Endothelial cell of umbilical vein (primary cell): ENCODE measurements at regions not wholly inside any gene's neighbourhood (a gene's known extent, or its start where the extent isn't known, plus 50 kb on each side); places are given as distances from the start of the nearest gene placed in this dataset.

ENCODE experiments used
- BruUV-seq: library from RNA; stranded (reverse); fragments of 400-500 nt; replicated peaks from 2 replicates; lab custom pipeline; 2021; lab: Mats Ljungman, UMichigan
- CTCF ChIA-PET: fragments of 300-600, 350-600 bp; sonication (Branson Sonifier 250); formaldehyde crosslinking; loops from one replicate; lab custom pipeline; 2021; ENCODE audit warnings: antibody characterized with exemption, inconsistent platforms; lab: Charles Lee
- POLR2A ChIA-PET: fragments of 300-600, 350-600 bp; sonication (Branson Sonifier 250); formaldehyde crosslinking; loops from one replicate; lab custom pipeline; 2021; ENCODE audit warnings: antibody characterized with exemption, inconsistent platforms; lab: Charles Lee
- DNase-seq: peaks from one replicate; pipeline ENCODE4 v3.0.0-alpha.2; 2011; ENCODE audit warnings: low read depth, low spot score
- FAIRE-seq: peaks from 2 replicates; lab custom pipeline; 2011; peaks lifted over from hg19 to GRCh38; lab: Jason Lieb, UNC
- H2AFZ ChIP-seq: 2 replicates; pipeline ENCODE4 v1.6.0; 2012; ENCODE audit warnings: low read depth, low read length, control low read depth, inconsistent platforms
- H3K27ac ChIP-seq: 2 replicates; pipeline ENCODE4 v1.5.1; 2011; ENCODE audit warnings: low read depth, mild to moderate bottlenecking, control low read depth, low read length, moderate library complexity; ENCODE audit not compliant: insufficient read depth
- H3K27me3 ChIP-seq, 2 experiments: 2 replicates each; pipeline versions ENCODE4 v1.6.0 to v1.6.1; 2011; ENCODE audit warnings: low read length in 2 of 2, mixed read lengths in 1 of 2; ENCODE audit not compliant: control insufficient read depth in 2 of 2, insufficient read depth in 2 of 2
- H3K36me3 ChIP-seq, 2 experiments: 2 replicates in 1 of 2; 3 replicates in 1 of 2; pipeline ENCODE4 v1.5.1; 2011; ENCODE audit warnings: low read length in 2 of 2, mild to moderate bottlenecking in 1 of 2, moderate library complexity in 1 of 2; ENCODE audit not compliant: control insufficient read depth in 2 of 2, insufficient read depth in 2 of 2; ENCODE audit errors: extremely low read depth in 1 of 2
- H3K4me1 ChIP-seq: 3 replicates; pipeline ENCODE4 v1.5.1; 2011; ENCODE audit warnings: mild to moderate bottlenecking, low read length; ENCODE audit not compliant: control insufficient read depth, insufficient read depth; ENCODE audit errors: extremely low read depth
- H3K4me2 ChIP-seq: 2 replicates; pipeline ENCODE4 v1.6.1; 2011; ENCODE audit warnings: low read length, control low read depth, mixed read lengths; ENCODE audit not compliant: insufficient read depth
- H3K4me3 ChIP-seq, 3 experiments: fragments of 200-600 bp in 1 of 3; sonication (generic), shearing (Covaris generic) in 1 of 3; replicated peaks in 1 of 3; 2 replicates each; pipeline ENCODE4 v1.5.1; 2011 to 2016; ENCODE audit warnings: control low read depth in 3 of 3, low read length in 3 of 3, mild to moderate bottlenecking in 2 of 3, inconsistent platforms in 1 of 3, low read depth in 1 of 3, moderate library complexity in 1 of 3; ENCODE audit not compliant: insufficient read depth in 1 of 3
- H3K79me2 ChIP-seq: 2 replicates; pipeline ENCODE4 v1.6.0; 2012; ENCODE audit warnings: low read length, inconsistent platforms; ENCODE audit not compliant: control insufficient read depth, insufficient read depth
- H3K9ac ChIP-seq: replicated peaks from 2 replicates; pipeline ENCODE3; 2011; ENCODE audit warnings: low read length, control low read depth; ENCODE audit not compliant: insufficient read depth; ENCODE audit errors: extremely low read depth
- H3K9me1 ChIP-seq: replicated peaks from 3 replicates; pipeline ENCODE4 v1.6.0; 2011; ENCODE audit warnings: mild to moderate bottlenecking, low read length; ENCODE audit not compliant: control insufficient read depth, insufficient read depth; ENCODE audit errors: extremely low read depth
- H3K9me3 ChIP-seq: replicated peaks from 2 replicates; pipeline ENCODE4 v1.5.1; 2012; ENCODE audit warnings: low read length, inconsistent platforms; ENCODE audit not compliant: control insufficient read depth, insufficient read depth
- H4K20me1 ChIP-seq: replicated peaks from 2 replicates; pipeline ENCODE3; 2011; ENCODE audit warnings: mild to moderate bottlenecking, low read length; ENCODE audit not compliant: control insufficient read depth, insufficient read depth; ENCODE audit errors: extremely low read depth
- CTCF ChIP-seq, 2 donors: IDR thresholded peaks; 1 replicate in 1 of 2; 2 replicates in 1 of 2; pipeline ENCODE4 v1.5.1; 2011; ENCODE audit warnings: low read length in 2 of 2, mild to moderate bottlenecking in 2 of 2, moderate library complexity in 2 of 2, control low read depth in 1 of 2, inconsistent platforms in 1 of 2, low read depth in 1 of 2; ENCODE audit not compliant: insufficient read depth in 1 of 2; ENCODE audit errors: extremely low read depth in 1 of 2
- EZH2 ChIP-seq: IDR thresholded peaks from 2 replicates; pipeline ENCODE4 v1.6.1; 2012; ENCODE audit warnings: borderline replicate concordance, low read depth, mild to moderate bottlenecking, moderate library complexity, low read length, inconsistent platforms; ENCODE audit not compliant: severe bottlenecking
- FOS ChIP-seq: IDR thresholded peaks from 2 replicates; pipeline ENCODE4 v1.6.1; 2011; ENCODE audit warnings: mild to moderate bottlenecking, low read length, moderate library complexity, borderline replicate concordance; ENCODE audit not compliant: insufficient read depth
- GATA2 ChIP-seq: IDR thresholded peaks from 2 replicates; pipeline ENCODE4 v1.7.0; 2011; ENCODE audit warnings: low read depth, mild to moderate bottlenecking, moderate library complexity, mixed read lengths, low read length; ENCODE audit not compliant: insufficient read length, insufficient read depth
- JUN ChIP-seq: IDR thresholded peaks from 2 replicates; pipeline ENCODE4 v1.6.1; 2011; ENCODE audit warnings: borderline replicate concordance, low read depth; ENCODE audit not compliant: insufficient read length, insufficient read depth
- MYC ChIP-seq: IDR thresholded peaks from one replicate; pipeline ENCODE4 v1.6.1; 2011; ENCODE audit warnings: mild to moderate bottlenecking, low read depth, low read length
- POLR2A ChIP-seq: IDR thresholded peaks from 2 replicates; pipeline ENCODE4 v1.6.1; 2012; ENCODE audit warnings: low read depth, mild to moderate bottlenecking, control low read depth, low read length
- POLR2AphosphoS5 ChIP-seq: IDR thresholded peaks from 2 replicates; pipeline ENCODE4 v1.6.1; 2012; ENCODE audit warnings: low read depth, mild to moderate bottlenecking, control low read depth, low read length, moderate library complexity; ENCODE audit not compliant: insufficient read depth
- dilution Hi-C: fragments of 300-500 bp; cut with MboI; formaldehyde crosslinking; loops from one replicate; pipeline ENCODE4 v1.15.0; 2019; ENCODE audit warnings: low sequenced_read_pairs; ENCODE audit not compliant: extremely low pct_ligation_motif_present
- intact Hi-C: fragments of 100-400 bp; cut with micrococcal nuclease; formaldehyde crosslinking; loops from one replicate; pipeline ENCODE4 v1.10.0; 2022
- TF ChIP-seq, protein P1 (sequence below): IDR thresholded peaks from 2 replicates; pipeline ENCODE4 v1.6.1; 2011; ENCODE audit not compliant: insufficient read depth, insufficient read length

DNA sequence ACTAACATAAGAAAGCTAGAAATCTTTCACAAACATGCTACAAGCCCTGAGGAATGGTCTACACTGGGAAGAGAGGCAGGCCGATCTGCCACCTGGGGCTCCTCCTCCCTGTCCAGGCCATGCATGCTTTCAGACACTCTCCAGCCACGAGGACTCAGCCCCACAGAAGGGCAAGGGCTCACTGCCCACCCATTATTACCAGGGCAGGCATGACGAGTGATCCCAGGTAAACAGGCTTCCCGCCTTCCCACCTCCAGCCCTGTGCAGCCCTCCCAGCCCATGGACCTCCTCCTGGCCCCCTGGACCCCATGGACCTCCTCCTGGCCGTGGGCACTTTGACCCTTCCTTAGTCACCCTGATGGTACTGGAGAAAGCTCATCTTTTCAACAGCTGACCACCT, 75.8 kb upstream of the TEX51 start:
- H3K79me2 ChIP-seq, result no peaks in the 10 kb centered on the region
- no peaks in the 10 kb centered on the region for H3K9me3 ChIP-seq
- no peak overlapping the region for H3K9ac ChIP-seq
- POLR2A ChIA-PET, result no interaction called here
- dilution Hi-C loops (no loop called here), intact Hi-C loops (no loop called here)
- H2AFZ ChIP-seq, result no peak overlapping the region
- no peak overlapping the region for H3K27ac ChIP-seq
- TF ChIP-seq JUN, result no peak
- no peak for TF ChIP-seq GATA2
- TF ChIP-seq POLR2AphosphoS5, result no peak
- no peak for TF ChIP-seq MYC
- no peak for TF ChIP-seq EZH2
- TF ChIP-seq POLR2A, result no peak
- no peaks in the 10 kb centered on the region for H3K27me3 ChIP-seq
- FAIRE-seq, result no peak
- BruUV-seq, result no TSS peak
- H4K20me1 ChIP-seq, result no peaks in the 10 kb centered on the region
- H3K9me1 ChIP-seq, result no peaks in the 10 kb centered on the region
- H3K4me3 ChIP-seq, result no peak overlapping the region
- CTCF ChIA-PET, result no interaction called here
- H3K4me2 ChIP-seq, result no peak overlapping the region
- DNase-seq, result no peak
- no peaks in the 10 kb centered on the region for H3K4me1 ChIP-seq
- no peaks in the 10 kb centered on the region for H3K36me3 ChIP-seq

DNA sequence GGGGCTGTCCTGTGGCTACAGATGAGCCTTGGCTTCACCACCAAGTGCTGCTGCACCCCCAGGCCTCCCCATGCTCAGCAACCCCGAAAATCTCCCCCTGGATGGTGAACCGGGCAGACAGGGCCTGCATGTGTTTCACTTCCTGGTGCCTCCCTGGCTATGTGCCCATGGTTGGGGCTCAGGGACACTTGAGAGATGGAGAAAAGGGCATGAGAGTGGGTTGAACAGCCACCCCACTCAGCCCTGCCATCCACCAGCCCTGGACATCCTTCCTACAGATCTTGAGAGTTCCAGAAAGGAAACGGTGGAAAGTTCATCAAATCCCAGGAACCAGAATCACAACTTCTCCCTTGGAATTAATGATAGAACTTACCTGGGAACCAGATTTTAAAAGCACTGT, 74.7 kb upstream of the TEX51 start:
- CTCF ChIA-PET, result no interaction called here
- intact Hi-C loops, result no loop called here
- Histone ChIP-seq H3K36me3 (no peaks in the 10 kb centered on the region), H3K4me1 (no peaks in the 10 kb centered on the region), H2AFZ (no peak overlapping the region), H3K27ac (no peak overlapping the region), H3K79me2 (no peaks in the 10 kb centered on the region), H3K4me2 (no peak overlapping the region), H3K9me3 (no peaks in the 10 kb centered on the region), H4K20me1 (no peaks in the 10 kb centered on the region), H3K9me1 (no peaks in the 10 kb centered on the region), H3K9ac (no peak overlapping the region), H3K4me3 (no peak overlapping the region), H3K27me3 (no peaks in the 10 kb centered on the region)
- DNase-seq (no peak), FAIRE-seq (no peak)
- dilution Hi-C loops, result no loop called here
- no TSS peak for BruUV-seq
- no peak for TF ChIP-seq GATA2
- TF ChIP-seq POLR2A, result no peak
- TF ChIP-seq EZH2, result no peak
- TF ChIP-seq, protein P1, sequence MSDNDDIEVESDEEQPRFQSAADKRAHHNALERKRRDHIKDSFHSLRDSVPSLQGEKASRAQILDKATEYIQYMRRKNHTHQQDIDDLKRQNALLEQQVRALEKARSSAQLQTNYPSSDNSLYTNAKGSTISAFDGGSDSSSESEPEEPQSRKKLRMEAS, result no peak
- no peak for TF ChIP-seq FOS
- no peak for TF ChIP-seq MYC
- TF ChIP-seq CTCF (IDR thresholded peaks at IDR 0.05; ENCODE audit: extremely low read depth in 1 of 2, insufficient read depth in 1 of 2, low read depth in 1 of 2, low read length in 2 of 2), result no peak
- TF ChIP-seq POLR2AphosphoS5, result no peak
- no peak for TF ChIP-seq JUN
- POLR2A ChIA-PET, result no interaction called here
